GM18909 (cell line): ENCODE measurements at regions not wholly inside any gene's neighbourhood (a gene's known extent, or its start where the extent isn't known, plus 50 kb on each side); places are given as distances from the start of the nearest gene placed in this dataset.
"Not testable (repeated sequence)": the region's sequence is repeated elsewhere in the genome, so short reads cannot be mapped to it uniquely, and the experiment has no call there.

Experiments used
- ATAC-seq: cut with Tn5 transposase; IDR thresholded peaks from one replicate; pipeline ENCODE4 v1.9.1; 2021; ENCODE audit warnings: mild to moderate bottlenecking; ENCODE audit not compliant: unreplicated experiment, poor library complexity

- ATAC-seq, result no peak
Measured at GRCh38 chr1:72986591-72987290, 704.4 kb upstream of the NEGR1 start.

GRCh38 chr1:72985024-72985423 lies 702.7 kb upstream of the NEGR1 start:
- not testable (repeated sequence) for ATAC-seq

GRCh38 chr1:72983011-72983410 lies 700.7 kb upstream of the NEGR1 start:
- ATAC-seq, result not testable (repeated sequence)

GRCh38 chr1:72969461-72969860 lies 687.1 kb upstream of the NEGR1 start:
- no peak for ATAC-seq

GRCh38 chr1:72954943-72955342 lies 672.6 kb upstream of the NEGR1 start:
- no peak for ATAC-seq

GRCh38 chr1:72950900-72951299 lies 668.6 kb upstream of the NEGR1 start:
- ATAC-seq, result not testable (repeated sequence)

GRCh38 chr1:72946903-72947499 lies 664.7 kb upstream of the NEGR1 start:
- no peak for ATAC-seq

GRCh38 chr1:72942008-72942407 lies 659.7 kb upstream of the NEGR1 start:
- ATAC-seq, result no peak

- no peak for ATAC-seq
Measured at GRCh38 chr1:72938408-72938807, 656.1 kb upstream of the NEGR1 start.

GRCh38 chr1:72937905-72938304 lies 655.6 kb upstream of the NEGR1 start:
- no peak for ATAC-seq

GRCh38 chr1:72936942-72937341 lies 654.6 kb upstream of the NEGR1 start:
- ATAC-seq, result no peak

GRCh38 chr1:72936151-72936740 lies 653.9 kb upstream of the NEGR1 start:
- ATAC-seq, result no peak

- ATAC-seq, result no peak
Measured at GRCh38 chr1:72932025-72932424, 649.7 kb upstream of the NEGR1 start.

- no peak for ATAC-seq
Measured at GRCh38 chr1:72930528-72930927, 648.2 kb upstream of the NEGR1 start.

- no peak for ATAC-seq
Measured at GRCh38 chr1:72918940-72919339, 636.6 kb upstream of the NEGR1 start.

GRCh38 chr1:72917920-72918319 lies 635.6 kb upstream of the NEGR1 start:
- no peak for ATAC-seq

GRCh38 chr1:72915581-72915980 lies 633.2 kb upstream of the NEGR1 start:
- no peak for ATAC-seq

- no peak for ATAC-seq
Measured at GRCh38 chr1:72911656-72912055, 629.3 kb upstream of the NEGR1 start.

GRCh38 chr1:72896256-72896655 lies 613.9 kb upstream of the NEGR1 start:
- ATAC-seq, result no peak

GRCh38 chr1:72892461-72892860 lies 610.1 kb upstream of the NEGR1 start:
- ATAC-seq, result no peak

- no peak for ATAC-seq
Measured at GRCh38 chr1:72891976-72892375, 609.6 kb upstream of the NEGR1 start.

- no peak for ATAC-seq
Measured at GRCh38 chr1:72885841-72886240, 603.5 kb upstream of the NEGR1 start.
